Activated T-helper 17 cell treated with anti-CD3 and anti-CD28 coated beads, Interleukin-2, amount 50 U/mL, for 72 hours (primary cell): ENCODE measurements at regions not wholly inside any gene's neighbourhood (a gene's known extent, or its start where the extent isn't known, plus 50 kb on each side); places are given as distances from the start of the nearest gene placed in this dataset.

Experiments
- ATAC-seq: fragments of 150-1000 bp; cut with Tn5 transposase; replicated peaks from 2 replicates; pipeline ENCODE4 v1.10.0; 2021; ENCODE audit warnings: mild to moderate bottlenecking, moderate library complexity
- H3K27ac Mint-ChIP-seq: one replicate; pipeline ENCODE4 v1.8.0; 2022; ENCODE audit warnings: mixed read lengths
- H3K27me3 Mint-ChIP-seq: one replicate; pipeline ENCODE4 v1.8.0; 2022; ENCODE audit warnings: mixed read lengths
- H3K36me3 Mint-ChIP-seq: one replicate; pipeline ENCODE4 v1.8.0; 2022; ENCODE audit warnings: low read depth, mild to moderate bottlenecking, mixed read lengths
- H3K4me1 Mint-ChIP-seq: one replicate; pipeline ENCODE4 v1.8.0; 2022; ENCODE audit warnings: mixed read lengths
- H3K4me3 Mint-ChIP-seq: one replicate; pipeline ENCODE4 v1.8.0; 2022; ENCODE audit warnings: mild to moderate bottlenecking, mixed read lengths
- H3K9me3 Mint-ChIP-seq: one replicate; pipeline ENCODE4 v1.8.0; 2022; ENCODE audit warnings: mixed read lengths

DNA sequence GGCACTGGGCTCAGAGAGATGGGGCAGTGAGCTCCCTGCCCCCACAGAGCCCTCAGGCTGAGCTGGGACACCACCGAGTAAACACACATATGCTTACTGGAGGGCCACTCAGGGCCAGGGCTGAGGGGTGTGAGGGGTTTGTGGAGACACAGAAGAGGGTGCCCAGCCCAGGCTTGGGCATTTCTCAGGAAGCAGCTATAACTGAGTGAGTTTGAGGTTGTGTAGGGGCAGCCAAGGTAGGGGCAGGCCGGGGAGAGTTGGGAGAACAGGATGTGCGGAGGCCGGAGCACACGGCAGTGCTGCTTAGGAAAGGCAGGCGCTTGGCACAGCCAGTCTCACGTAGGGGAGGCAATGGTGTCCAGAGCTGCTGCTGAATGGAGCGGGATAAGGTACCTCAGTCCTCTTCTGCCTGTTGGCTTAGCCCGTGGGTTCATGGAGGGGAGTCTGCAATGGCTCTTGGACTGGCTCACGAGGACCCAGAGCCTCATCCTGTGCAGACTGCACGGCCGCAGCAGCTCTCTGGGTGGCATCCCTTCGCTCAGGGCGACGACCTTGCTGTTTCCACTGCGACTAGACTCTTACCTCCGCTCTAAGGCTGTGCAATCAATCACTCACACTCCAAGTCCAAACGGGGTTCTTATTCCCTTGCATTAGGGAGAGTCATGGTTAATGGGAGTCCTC lies 466.1 kb upstream of the HS6ST1 start:
- Mint-ChIP-seq H3K27me3 (peaks cover 4% of the 10 kb centered on the region), H3K36me3 (no peaks in the 10 kb centered on the region), H3K27ac (no peak overlapping the region), H3K4me3 (no peak overlapping the region), H3K4me1 (no peaks in the 10 kb centered on the region), H3K9me3 (peaks cover 9% of the 10 kb centered on the region)
- no peak for ATAC-seq

DNA sequence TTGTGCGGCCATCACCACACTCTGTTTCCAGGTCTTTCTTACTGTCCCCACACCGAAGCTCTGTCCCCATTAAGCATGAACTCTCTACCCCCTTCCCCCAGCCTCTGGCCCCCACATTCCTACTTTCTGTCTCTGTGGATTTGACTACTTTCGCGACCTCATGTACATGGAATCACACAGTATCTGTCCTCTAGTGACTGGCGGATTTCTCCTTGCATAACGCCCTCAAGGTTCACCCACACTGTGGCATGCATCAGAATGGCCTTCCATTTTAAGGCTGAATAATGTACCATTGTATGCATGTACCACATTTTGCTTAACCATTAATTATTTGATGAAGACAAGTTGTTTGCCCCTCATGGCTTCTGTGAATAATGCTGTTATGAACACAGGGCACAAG lies 467.6 kb upstream of the HS6ST1 start:
- no peak for ATAC-seq
- no peak overlapping the region for H3K4me3 Mint-ChIP-seq
- H3K27ac Mint-ChIP-seq: no peak overlapping the region
- H3K27me3 Mint-ChIP-seq: peaks cover 4% of the 10 kb centered on the region
- no peaks in the 10 kb centered on the region for H3K36me3 Mint-ChIP-seq
- H3K4me1 Mint-ChIP-seq: no peaks in the 10 kb centered on the region
- H3K9me3 Mint-ChIP-seq: peaks cover 9% of the 10 kb centered on the region

DNA sequence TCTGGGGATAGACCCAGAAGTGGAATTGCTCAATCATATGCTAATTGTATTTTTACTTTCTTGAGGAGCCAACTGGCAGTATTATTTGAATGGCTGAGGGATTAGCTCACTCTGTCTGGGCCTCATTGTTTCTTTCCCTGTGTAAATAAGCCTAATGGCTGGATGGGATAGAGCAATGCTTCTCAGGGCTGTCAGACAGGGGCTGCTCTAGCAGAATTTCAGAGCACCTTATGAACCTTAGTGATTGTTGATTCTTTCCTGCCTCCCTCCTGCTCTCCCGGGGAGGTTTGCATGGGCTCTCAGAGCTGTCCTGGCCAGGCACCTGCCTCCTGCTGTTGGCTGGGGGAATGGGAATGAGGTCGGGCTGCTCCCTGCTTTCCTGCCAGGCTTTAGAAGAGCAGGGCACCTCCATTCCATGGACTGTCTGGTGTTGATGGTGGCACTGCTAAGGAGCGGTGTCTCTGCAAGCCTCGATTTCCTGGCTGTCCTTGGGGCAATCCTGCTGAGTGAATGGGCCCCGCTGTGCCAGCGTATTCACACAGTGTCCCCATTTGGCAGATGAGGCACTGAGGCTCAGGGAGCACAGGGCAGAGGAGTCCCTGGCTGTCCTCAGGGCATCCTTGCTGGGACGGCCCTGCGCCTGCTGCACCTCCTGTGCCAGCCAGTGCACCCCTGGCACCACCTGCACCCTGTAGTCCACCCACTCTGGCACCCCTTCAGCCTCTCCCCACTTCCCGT lies 468.2 kb upstream of the HS6ST1 start:
- no peak for ATAC-seq
- no peak overlapping the region for H3K4me3 Mint-ChIP-seq
- no peak overlapping the region for H3K27ac Mint-ChIP-seq
- H3K27me3 Mint-ChIP-seq: peaks cover 4% of the 10 kb centered on the region
- no peaks in the 10 kb centered on the region for H3K4me1 Mint-ChIP-seq
- H3K9me3 Mint-ChIP-seq: peaks cover 9% of the 10 kb centered on the region
- no peaks in the 10 kb centered on the region for H3K36me3 Mint-ChIP-seq

DNA sequence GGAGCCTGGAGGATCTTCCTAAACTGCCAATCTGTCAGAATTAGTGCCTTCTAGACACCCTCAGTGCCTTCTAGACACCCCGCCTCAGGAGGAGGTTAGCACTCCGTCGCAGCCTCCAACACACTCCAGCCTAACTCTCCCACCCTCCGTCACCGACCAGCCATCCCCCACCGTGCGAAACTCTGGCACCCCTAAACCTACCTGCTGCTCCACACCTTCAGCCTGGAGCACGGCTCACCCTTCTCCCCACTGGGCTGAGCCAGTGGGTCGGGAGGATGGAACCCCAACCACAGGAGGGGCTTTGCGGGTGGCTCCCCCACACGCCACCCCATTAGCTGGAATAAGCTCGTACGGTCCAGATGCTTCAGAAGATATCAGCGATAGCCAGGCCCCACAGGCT lies 468.9 kb upstream of the HS6ST1 start:
- no peak for ATAC-seq
- Mint-ChIP-seq H3K27ac (no peak overlapping the region), H3K36me3 (no peaks in the 10 kb centered on the region), H3K4me3 (no peak overlapping the region), H3K27me3 (peaks cover 4% of the 10 kb centered on the region), H3K9me3 (peaks cover 9% of the 10 kb centered on the region), H3K4me1 (no peaks in the 10 kb centered on the region)

DNA sequence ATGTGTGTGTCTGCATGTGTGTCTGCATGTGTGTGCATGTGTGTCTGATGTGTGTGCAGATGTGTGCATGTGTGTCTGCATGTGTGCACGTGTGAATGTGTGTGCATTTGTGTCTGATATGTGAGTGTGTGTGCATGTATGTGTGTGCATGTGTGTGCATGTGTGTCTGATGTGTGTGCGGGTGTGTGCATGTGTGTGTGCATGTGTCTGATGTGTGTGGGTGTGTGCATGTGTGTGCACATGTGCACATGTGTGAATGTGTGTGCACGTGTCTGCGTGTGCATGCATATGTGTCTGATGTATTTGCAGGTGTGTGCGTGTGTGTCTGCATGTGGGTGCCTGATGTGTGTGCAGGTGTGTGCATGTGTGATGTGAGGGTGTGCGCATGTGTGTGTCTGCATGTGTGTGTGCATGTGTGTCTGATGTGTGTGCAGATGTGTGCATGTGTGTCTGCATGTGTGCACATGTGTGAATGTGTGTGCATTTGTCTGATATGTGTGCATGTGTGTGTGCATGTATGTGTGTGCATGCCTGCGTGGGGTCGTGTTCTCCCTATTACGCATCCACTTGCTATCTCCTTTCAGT lies 470.1 kb upstream of the HS6ST1 start:
- Mint-ChIP-seq H3K4me1 (no peaks in the 10 kb centered on the region), H3K27ac (no peak overlapping the region), H3K36me3 (no peaks in the 10 kb centered on the region), H3K4me3 (no peak overlapping the region), H3K27me3 (no peaks in the 10 kb centered on the region), H3K9me3 (peaks cover 9% of the 10 kb centered on the region)
- no peak for ATAC-seq

DNA sequence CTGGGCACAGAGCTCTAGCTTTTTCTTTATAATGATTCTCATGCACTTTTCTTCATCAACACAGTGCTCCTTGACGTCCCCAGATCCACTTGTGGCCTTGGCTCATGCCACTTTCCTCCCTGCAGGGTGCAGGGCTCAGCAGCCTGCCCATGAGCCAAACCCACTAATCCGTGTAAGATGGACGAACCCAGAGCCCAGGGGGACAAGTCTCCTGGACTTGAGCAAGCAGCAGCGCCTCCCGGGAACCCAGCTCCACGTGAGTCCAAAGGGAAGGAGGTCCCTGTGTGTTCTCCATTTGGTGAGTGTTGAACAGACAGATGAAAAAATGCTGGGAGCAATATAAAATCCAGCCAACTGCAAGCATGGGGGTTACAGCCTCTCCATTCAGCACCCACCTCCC lies 470.6 kb upstream of the HS6ST1 start:
- Mint-ChIP-seq H3K9me3 (peaks cover 9% of the 10 kb centered on the region), H3K36me3 (no peaks in the 10 kb centered on the region), H3K4me3 (no peak overlapping the region), H3K27ac (no peak overlapping the region), H3K4me1 (no peaks in the 10 kb centered on the region), H3K27me3 (no peaks in the 10 kb centered on the region)
- ATAC-seq: no peak

DNA sequence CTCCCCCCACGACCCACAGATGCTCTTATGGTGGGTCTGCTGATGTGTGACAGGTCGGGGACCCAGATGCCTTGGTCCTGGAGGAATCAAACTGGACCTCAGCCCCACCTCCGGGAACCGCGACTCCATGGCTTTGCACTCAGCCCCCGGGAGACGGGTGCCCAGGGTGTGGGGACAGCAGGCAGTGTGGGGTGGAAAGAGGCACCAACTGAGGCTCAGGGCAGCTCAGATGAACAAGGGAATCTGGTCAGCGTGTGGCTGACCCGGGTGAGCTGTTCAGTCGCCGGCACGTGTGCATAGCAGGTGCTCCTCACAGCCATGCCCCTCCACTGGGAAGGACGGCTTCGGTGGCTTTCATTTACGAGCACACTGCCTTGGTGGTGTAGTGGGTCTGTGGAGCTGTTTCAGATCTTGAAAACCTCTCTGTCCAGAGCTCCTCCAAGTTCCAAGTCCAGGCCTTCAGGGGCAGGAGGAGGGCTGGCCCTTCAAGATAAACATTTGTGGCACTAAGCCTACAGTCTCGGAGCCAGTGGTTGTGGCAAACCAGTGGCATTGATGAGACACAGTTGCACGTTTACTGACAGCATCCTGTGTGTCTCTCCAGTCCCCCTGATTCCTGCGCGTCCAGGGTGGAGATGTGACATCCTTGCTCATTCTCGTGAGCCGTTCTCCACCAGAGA lies 471.2 kb upstream of the HS6ST1 start:
- Mint-ChIP-seq H3K27me3 (no peaks in the 10 kb centered on the region), H3K4me1 (no peaks in the 10 kb centered on the region), H3K27ac (no peak overlapping the region), H3K36me3 (no peaks in the 10 kb centered on the region), H3K4me3 (no peak overlapping the region), H3K9me3 (peaks cover 9% of the 10 kb centered on the region)
- ATAC-seq: no peak

DNA sequence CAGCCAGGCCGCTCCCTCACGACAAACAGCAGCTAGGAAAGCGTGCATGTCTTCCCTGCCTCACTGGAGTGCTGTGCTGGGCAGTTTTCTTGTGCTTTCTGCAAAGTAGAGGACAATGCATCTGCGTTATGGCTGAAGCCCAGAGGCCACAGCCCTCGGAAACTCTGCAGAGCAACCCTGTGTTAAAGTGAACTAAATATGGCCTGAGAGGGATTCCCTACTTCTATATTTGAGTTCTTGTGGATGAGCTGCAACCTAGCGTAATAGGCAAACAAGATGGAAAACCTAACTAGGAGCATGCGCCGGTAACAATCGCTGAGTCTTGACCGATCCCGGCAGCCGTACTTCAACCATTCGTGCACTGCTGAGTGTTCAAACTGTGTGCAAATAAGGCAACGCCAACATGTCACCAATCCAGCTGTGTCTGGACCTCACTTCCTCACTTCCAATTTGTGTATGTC lies 471.9 kb upstream of the HS6ST1 start:
- ATAC-seq: no peak
- Mint-ChIP-seq H3K36me3 (no peaks in the 10 kb centered on the region), H3K27ac (no peak overlapping the region), H3K27me3 (no peaks in the 10 kb centered on the region), H3K4me1 (no peaks in the 10 kb centered on the region), H3K9me3 (peaks cover 9% of the 10 kb centered on the region), H3K4me3 (no peak overlapping the region)

DNA sequence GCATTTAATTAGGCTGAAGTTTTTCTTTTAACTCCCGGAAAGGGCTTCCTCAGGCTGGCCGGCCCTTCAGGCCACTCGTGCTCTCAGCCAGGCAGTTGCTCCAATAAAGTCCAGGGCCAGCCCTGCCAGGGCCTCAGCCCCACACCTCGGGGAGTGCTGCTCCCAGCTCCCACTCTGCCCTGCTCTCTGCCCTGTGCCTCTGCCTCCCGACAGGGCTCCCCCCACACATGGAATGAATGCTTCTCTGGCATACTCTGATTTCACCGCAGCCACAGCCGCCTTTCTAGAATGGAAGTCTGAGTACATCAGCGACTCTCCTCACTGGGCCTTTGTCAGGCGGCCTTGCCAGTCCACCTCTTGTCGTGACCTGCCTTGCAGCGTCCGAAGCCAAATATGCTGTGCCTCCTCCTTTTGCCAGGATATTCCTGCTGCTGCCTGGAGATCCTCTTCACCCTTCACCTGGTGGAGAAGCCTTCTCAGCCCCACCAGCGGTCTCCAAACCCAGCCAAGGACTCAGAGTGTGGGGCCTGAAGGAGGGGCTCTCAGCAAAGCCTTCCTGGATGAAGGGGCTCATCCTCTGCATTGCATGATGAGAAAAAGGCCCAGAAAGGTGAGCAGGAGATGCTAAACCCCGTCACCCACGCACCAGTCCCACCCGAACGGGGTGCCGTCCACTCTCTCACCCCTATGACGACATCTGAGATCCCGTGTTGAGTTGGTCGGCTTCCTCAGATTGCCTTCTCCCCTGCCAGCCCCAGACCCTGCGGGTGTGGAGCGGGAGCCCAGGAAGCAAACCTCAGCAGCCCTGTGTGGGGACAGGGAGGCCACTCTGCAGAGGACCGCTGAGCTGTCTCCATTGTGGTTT lies 472.7 kb upstream of the HS6ST1 start:
- H3K27ac Mint-ChIP-seq: no peak overlapping the region
- no peaks in the 10 kb centered on the region for H3K36me3 Mint-ChIP-seq
- no peaks in the 10 kb centered on the region for H3K27me3 Mint-ChIP-seq
- no peaks in the 10 kb centered on the region for H3K4me1 Mint-ChIP-seq
- H3K4me3 Mint-ChIP-seq: no peak overlapping the region
- ATAC-seq: no peak
- H3K9me3 Mint-ChIP-seq: peaks cover 9% of the 10 kb centered on the region

DNA sequence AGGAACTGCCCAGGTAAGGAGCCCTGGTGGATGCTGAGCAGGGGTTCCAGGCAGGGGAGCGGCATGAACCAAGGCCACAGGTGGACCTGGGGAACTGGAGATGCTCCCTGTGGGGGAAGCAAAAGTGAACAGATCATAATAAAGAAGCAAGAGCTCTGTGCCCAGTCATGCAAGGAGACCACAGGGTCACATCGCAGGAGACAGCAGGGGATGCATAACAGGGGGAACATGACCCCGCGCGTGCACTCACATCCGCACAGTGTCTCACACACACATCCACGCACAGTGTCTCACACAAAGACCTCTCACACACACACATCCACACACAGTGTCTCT lies 473.3 kb upstream of the HS6ST1 start:
- no peaks in the 10 kb centered on the region for H3K4me1 Mint-ChIP-seq
- no peak overlapping the region for H3K27ac Mint-ChIP-seq

DNA sequence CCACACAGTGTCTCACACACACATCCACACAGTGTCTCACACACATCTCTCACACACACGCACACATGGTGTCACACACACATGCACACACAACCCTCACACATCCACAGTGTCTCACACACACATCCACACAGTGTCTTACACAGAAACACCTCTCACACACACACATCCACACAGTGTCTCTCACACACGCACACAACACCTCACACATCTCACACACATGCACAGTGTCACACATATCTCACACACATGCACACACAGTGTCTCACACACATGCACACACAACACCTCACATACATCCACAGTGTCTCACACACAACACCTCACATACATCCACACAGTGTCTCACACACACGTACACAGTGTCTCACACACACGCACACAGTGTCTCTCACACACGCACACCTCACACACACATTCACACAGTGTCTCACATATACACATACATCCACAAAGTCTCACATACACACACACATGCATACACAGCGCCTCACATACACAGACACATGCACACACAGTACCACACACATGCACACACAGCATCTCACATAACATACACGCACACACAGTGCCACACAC lies 473.9 kb upstream of the HS6ST1 start:
- no peak overlapping the region for H3K27ac Mint-ChIP-seq
- no peak for ATAC-seq
- H3K4me3 Mint-ChIP-seq: no peak overlapping the region
- peaks cover 9% of the 10 kb centered on the region for H3K9me3 Mint-ChIP-seq
- no peaks in the 10 kb centered on the region for H3K36me3 Mint-ChIP-seq
- H3K27me3 Mint-ChIP-seq: no peaks in the 10 kb centered on the region
- H3K4me1 Mint-ChIP-seq: no peaks in the 10 kb centered on the region

More for the DNA sequence above, 473.3 kb upstream of the HS6ST1 start:
- ATAC-seq: no peak
- H3K9me3 Mint-ChIP-seq: peaks cover 9% of the 10 kb centered on the region
- H3K27me3 Mint-ChIP-seq: no peaks in the 10 kb centered on the region
- no peak overlapping the region for H3K4me3 Mint-ChIP-seq
- no peaks in the 10 kb centered on the region for H3K36me3 Mint-ChIP-seq

DNA sequence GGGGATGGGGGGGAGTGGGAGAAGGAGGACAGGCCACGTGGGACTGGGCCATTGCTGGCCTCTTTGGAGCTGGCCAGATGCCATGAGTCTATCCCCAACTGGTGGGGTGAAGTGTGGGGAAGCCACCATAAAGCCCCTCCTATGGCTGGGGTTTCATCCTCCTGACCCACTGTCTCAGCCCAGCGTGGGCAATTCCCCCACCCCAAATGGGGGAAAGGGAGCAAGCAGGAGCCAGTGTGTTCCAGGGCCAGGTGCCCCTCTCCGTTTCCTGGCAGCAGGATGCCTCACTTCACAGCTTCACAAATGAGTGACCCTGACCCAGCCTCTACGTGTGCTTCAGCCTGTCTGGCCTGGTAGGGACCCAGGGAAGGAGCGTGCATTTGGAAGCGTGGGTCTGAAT lies 474.7 kb upstream of the HS6ST1 start:
- Mint-ChIP-seq H3K27me3 (no peaks in the 10 kb centered on the region), H3K36me3 (no peaks in the 10 kb centered on the region), H3K4me1 (no peaks in the 10 kb centered on the region), H3K9me3 (peaks cover 5% of the 10 kb centered on the region), H3K27ac (no peak overlapping the region), H3K4me3 (no peak overlapping the region)
- no peak for ATAC-seq

DNA sequence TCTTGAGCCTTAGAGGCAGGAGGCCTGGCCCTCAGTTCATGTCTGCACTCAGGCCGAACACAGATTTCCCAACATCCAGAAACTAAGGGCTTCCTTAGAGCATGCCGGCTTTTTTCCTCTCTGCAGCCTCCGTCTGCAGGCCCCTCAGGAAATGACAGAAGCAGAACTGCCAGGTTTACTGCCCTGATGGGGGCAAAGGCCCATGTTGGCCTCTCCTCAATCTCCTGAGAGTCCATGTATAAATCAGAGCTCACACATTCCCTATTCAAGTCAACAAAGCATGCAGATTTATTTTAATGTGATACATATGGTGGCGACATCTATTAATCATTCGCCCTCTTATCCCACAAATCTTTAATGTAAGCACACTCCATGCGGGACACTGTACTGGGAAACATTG lies 475.6 kb upstream of the HS6ST1 start:
- Mint-ChIP-seq H3K36me3 (no peaks in the 10 kb centered on the region), H3K4me1 (no peaks in the 10 kb centered on the region), H3K4me3 (no peak overlapping the region), H3K27ac (no peak overlapping the region), H3K27me3 (no peaks in the 10 kb centered on the region), H3K9me3 (no peaks in the 10 kb centered on the region)
- ATAC-seq: no peak

DNA sequence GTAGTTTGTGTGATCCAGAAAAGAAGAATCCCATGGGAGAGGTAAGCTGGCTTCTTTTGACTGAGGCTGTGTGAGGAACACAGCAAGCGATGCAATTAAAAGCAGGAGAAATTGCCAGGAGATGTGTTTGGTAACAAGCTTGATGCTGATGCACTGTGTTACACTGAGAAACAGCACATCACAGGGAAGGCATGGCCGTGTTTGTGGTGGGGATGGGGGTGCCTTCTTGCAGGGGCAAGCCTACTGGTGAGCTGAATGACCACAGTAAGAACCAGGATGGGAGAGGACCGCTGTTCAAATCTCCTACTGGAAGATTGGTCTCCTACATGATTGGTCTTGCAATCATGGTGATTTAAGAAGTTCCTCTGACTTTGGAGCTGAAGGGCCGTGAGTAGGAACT lies 477.7 kb upstream of the HS6ST1 start:
- no peaks in the 10 kb centered on the region for H3K36me3 Mint-ChIP-seq
- no peaks in the 10 kb centered on the region for H3K9me3 Mint-ChIP-seq
- H3K4me1 Mint-ChIP-seq: no peaks in the 10 kb centered on the region
- H3K4me3 Mint-ChIP-seq: no peak overlapping the region
- no peak overlapping the region for H3K27ac Mint-ChIP-seq
- ATAC-seq: no peak
- H3K27me3 Mint-ChIP-seq: no peaks in the 10 kb centered on the region
